ENCODE measurements at regions not wholly inside any gene's neighbourhood (a gene's known extent, or its start where the extent isn't known, plus 50 kb on each side); places are given as distances from the start of the nearest gene placed in this dataset.

DNA sequence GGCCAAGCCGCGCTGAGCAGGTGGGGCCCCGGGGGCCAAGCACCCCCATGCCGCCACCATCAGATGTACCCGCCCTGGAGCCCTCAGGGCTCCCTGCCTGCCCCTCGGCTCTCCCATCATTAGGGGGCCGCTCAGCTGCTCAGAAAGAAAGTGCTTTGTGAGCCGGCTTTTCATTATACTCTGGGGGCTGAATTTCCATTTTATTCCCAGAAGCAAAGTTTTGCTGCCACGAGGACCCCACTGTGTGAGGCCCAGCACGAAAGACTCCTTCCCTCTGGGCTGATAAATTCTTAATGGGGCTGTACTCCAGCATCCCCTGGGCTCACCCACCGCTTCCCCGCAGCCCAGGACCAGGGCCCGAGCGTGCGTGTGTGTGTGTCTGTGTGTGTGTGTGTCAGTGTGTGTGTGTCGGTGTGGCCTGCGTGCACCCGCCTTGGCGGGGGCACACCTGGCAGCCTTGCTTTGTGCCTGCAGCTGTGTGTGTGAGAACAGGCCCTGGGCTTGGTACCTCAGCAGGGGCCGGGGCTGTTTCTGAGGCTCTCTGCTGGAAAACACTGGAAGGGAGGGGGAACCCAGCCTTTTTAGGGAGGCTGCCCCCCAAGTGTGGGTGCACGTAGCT is 103.0 kb upstream of the GSE1 start:
- Mint-ChIP-seq H3K4me3 (ENCODE audit: unreplicated experiment) (no peak overlapping the region), H3K27ac (ENCODE audit: unreplicated experiment) (no peak overlapping the region), H3K4me1 (ENCODE audit: low read depth, unreplicated experiment) (peaks cover 7% of the 10 kb centered on the region), H3K36me3 (ENCODE audit: low read depth, unreplicated experiment) (peaks cover 2% of the 10 kb centered on the region), H3K9me3 (ENCODE audit: unreplicated experiment) (no peaks in the 10 kb centered on the region), H3K27me3 (ENCODE audit: low read depth, unreplicated experiment) (peaks cover 41% of the 10 kb centered on the region)
- H3K27ac ChIP-seq (ENCODE audit: low read depth, low read length), result no peak overlapping the region
- H3K9ac ChIP-seq (ENCODE audit: low read length), result no peak overlapping the region
- no peak for TF ChIP-seq EZH2 (IDR thresholded peaks at IDR 0.05; ENCODE audit: insufficient read depth, low read length)
- TF ChIP-seq, protein P1, sequence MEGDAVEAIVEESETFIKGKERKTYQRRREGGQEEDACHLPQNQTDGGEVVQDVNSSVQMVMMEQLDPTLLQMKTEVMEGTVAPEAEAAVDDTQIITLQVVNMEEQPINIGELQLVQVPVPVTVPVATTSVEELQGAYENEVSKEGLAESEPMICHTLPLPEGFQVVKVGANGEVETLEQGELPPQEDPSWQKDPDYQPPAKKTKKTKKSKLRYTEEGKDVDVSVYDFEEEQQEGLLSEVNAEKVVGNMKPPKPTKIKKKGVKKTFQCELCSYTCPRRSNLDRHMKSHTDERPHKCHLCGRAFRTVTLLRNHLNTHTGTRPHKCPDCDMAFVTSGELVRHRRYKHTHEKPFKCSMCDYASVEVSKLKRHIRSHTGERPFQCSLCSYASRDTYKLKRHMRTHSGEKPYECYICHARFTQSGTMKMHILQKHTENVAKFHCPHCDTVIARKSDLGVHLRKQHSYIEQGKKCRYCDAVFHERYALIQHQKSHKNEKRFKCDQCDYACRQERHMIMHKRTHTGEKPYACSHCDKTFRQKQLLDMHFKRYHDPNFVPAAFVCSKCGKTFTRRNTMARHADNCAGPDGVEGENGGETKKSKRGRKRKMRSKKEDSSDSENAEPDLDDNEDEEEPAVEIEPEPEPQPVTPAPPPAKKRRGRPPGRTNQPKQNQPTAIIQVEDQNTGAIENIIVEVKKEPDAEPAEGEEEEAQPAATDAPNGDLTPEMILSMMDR (IDR thresholded peaks at IDR 0.05; ENCODE audit: insufficient read depth, low read depth, low read length), result no peak
- H2AFZ ChIP-seq (ENCODE audit: low read depth, low read length), result no peak overlapping the region
- H3K4me3 ChIP-seq (ENCODE audit: insufficient read depth, low read depth, low read length), result no peak overlapping the region
- H3K4me2 ChIP-seq (ENCODE audit: low read length), result no peak overlapping the region
- no peaks in the 10 kb centered on the region for H3K9me3 ChIP-seq (ENCODE audit: insufficient read depth, low read depth, low read length)
- DNase-seq (ENCODE audit: low read depth) (no peak), FAIRE-seq (no peak)
- peaks cover 13% of the 10 kb centered on the region for H3K4me1 ChIP-seq (ENCODE audit: insufficient read depth, low read length)
- H3K36me3 ChIP-seq (ENCODE audit: insufficient read depth, low read length), result no peaks in the 10 kb centered on the region
- peaks cover 50% of the 10 kb centered on the region for H4K20me1 ChIP-seq (ENCODE audit: insufficient read depth, low read length)
- no peaks in the 10 kb centered on the region for H3K79me2 ChIP-seq (ENCODE audit: insufficient read depth, low read length)
- H3K27me3 ChIP-seq (ENCODE audit: insufficient read depth, low read length), result no peaks in the 10 kb centered on the region

DNA sequence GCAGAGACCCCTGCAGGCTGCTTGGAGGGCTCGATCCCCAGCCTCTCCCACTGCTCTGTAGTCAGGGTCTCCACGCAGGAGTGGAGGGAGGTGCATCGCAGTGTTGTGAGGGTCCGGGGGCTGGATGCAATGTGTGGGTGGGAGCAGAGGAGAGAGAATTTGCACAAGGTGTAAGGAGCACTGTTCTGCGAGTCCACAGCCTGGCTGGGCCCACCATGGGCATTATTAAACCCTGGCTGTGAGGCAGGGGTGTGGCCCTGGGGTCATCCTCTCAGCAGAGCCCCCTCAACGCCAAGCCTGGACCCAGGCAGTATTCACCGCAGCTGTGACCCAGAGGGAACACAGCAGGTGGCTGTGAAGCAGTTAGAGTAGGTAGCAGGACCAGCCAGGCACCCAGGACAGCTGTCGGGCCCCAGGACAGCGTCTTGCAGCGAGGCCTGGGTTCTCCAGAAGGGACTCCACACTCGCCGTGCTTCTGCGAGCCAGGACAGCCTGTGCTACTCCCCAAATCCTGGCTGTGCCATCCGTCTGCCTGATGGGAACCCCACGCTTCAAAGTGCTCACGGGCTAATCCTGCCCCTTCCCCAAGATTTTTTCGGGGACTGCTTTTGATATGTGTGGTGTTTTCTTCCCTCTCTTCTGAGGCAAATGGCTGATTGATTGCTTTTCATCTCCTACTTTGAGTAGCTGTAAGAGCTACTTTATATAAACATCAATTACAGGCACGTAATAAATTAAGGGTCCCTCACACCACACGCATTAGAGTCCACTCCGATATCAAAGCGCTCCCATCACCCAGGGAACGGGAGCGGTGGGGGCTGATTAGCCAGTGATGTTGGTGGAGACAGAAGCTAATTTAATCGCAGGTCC is 100.9 kb upstream of the GSE1 start:
- Histone ChIP-seq H3K27me3 (ENCODE audit: insufficient read depth, low read length) (no peaks in the 10 kb centered on the region), H3K79me2 (ENCODE audit: insufficient read depth, low read length) (no peaks in the 10 kb centered on the region), H3K4me2 (ENCODE audit: low read length) (no peak overlapping the region), H3K27ac (ENCODE audit: low read depth, low read length) (no peak overlapping the region), H3K9ac (ENCODE audit: low read length) (no peak overlapping the region), H4K20me1 (ENCODE audit: insufficient read depth, low read length) (peaks cover 50% of the 10 kb centered on the region), H2AFZ (ENCODE audit: low read depth, low read length) (no peak overlapping the region), H3K4me3 (ENCODE audit: insufficient read depth, low read depth, low read length) (no peak overlapping the region), H3K36me3 (ENCODE audit: insufficient read depth, low read length) (no peaks in the 10 kb centered on the region), H3K4me1 (ENCODE audit: insufficient read depth, low read length) (peaks cover 18% of the 10 kb centered on the region), H3K9me3 (ENCODE audit: insufficient read depth, low read depth, low read length) (no peaks in the 10 kb centered on the region)
- Mint-ChIP-seq H3K4me1 (ENCODE audit: low read depth, unreplicated experiment) (peaks cover 10% of the 10 kb centered on the region), H3K4me3 (ENCODE audit: unreplicated experiment) (no peak overlapping the region), H3K36me3 (ENCODE audit: low read depth, unreplicated experiment) (peaks cover 2% of the 10 kb centered on the region), H3K9me3 (ENCODE audit: unreplicated experiment) (no peaks in the 10 kb centered on the region), H3K27ac (ENCODE audit: unreplicated experiment) (no peak overlapping the region), H3K27me3 (ENCODE audit: low read depth, unreplicated experiment) (peaks cover 36% of the 10 kb centered on the region)
- no peak for TF ChIP-seq EZH2 (IDR thresholded peaks at IDR 0.05; ENCODE audit: insufficient read depth, low read length)
- TF ChIP-seq, protein P1 (IDR thresholded peaks at IDR 0.05; ENCODE audit: insufficient read depth, low read depth, low read length), result no peak
- no peak for FAIRE-seq
- no peak for DNase-seq (ENCODE audit: low read depth)

DNA sequence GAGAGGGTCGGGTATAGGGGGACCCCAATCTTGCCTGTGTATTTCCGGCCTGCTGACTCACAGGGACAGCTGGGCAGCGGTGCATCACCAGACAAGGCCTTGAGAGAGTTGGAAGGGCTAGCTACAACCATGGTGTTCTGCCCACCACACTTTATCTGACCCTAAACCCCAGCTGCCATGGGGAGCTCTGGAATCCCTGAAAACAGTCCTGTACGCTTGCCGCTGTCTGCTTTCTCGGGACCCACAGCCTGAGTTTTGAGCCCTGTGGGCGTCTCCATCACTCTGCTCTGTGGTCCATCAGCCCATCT is 100.4 kb upstream of the GSE1 start:
- Histone ChIP-seq H3K36me3 (ENCODE audit: insufficient read depth, low read length) (no peaks in the 10 kb centered on the region), H3K4me2 (ENCODE audit: low read length) (no peak overlapping the region), H3K4me1 (ENCODE audit: insufficient read depth, low read length) (peaks cover 18% of the 10 kb centered on the region), H3K79me2 (ENCODE audit: insufficient read depth, low read length) (no peaks in the 10 kb centered on the region), H3K27me3 (ENCODE audit: insufficient read depth, low read length) (no peaks in the 10 kb centered on the region), H3K27ac (ENCODE audit: low read depth, low read length) (no peak overlapping the region), H2AFZ (ENCODE audit: low read depth, low read length) (no peak overlapping the region), H4K20me1 (ENCODE audit: insufficient read depth, low read length) (peaks cover 50% of the 10 kb centered on the region), H3K9ac (ENCODE audit: low read length) (no peak overlapping the region), H3K4me3 (ENCODE audit: insufficient read depth, low read depth, low read length) (no peak overlapping the region), H3K9me3 (ENCODE audit: insufficient read depth, low read depth, low read length) (no peaks in the 10 kb centered on the region)
- Mint-ChIP-seq H3K27ac (ENCODE audit: unreplicated experiment) (no peak overlapping the region), H3K4me3 (ENCODE audit: unreplicated experiment) (no peak overlapping the region), H3K9me3 (ENCODE audit: unreplicated experiment) (no peaks in the 10 kb centered on the region), H3K27me3 (ENCODE audit: low read depth, unreplicated experiment) (peaks cover 35% of the 10 kb centered on the region), H3K36me3 (ENCODE audit: low read depth, unreplicated experiment) (peaks cover 2% of the 10 kb centered on the region), H3K4me1 (ENCODE audit: low read depth, unreplicated experiment) (peaks cover 10% of the 10 kb centered on the region)
- TF ChIP-seq EZH2 (IDR thresholded peaks at IDR 0.05; ENCODE audit: insufficient read depth, low read length), result no peak
- TF ChIP-seq, protein P1 (IDR thresholded peaks at IDR 0.05; ENCODE audit: insufficient read depth, low read depth, low read length), result no peak
- FAIRE-seq, result no peak
- no peak for DNase-seq (ENCODE audit: low read depth)
